HL-60/S4 (cell line): ENCODE measurements at regions not wholly inside any gene's neighbourhood (a gene's known extent, or its start where the extent isn't known, plus 50 kb on each side); places are given as distances from the start of the nearest gene placed in this dataset.

Experiments
- in situ Hi-C: fragments of 300-500 bp; cut with MboI; formaldehyde crosslinking; loops from 2 replicates; pipeline ENCODE4 v1.14.3; 2022; ENCODE audit warnings: low sequenced_read_pairs

DNA sequence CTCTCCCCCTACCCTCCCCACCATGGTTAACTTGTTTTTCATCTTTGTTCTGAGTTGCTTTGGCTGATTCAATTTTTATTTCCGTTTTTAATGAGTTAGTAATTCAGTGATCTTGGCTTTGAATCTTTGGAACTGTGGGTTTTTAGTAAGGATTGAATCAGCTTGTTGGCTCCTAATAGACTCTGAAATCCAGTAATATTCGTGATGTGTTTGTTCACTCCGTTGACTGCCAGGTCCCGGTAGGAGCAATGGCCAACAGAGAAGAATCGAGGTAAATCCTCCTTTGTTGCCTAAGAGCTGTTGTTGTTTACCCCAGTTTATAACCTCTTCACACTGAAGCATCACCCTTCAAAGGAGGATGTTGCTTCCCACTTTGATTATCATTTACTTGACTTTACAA is 92.7 kb downstream of the PCSK1 start:
- in situ Hi-C loops = loop anchor here (25.0 kb wide), 2 partner anchors 478 to 703 kb away; partner anchors contain the start of gene RFESD

DNA sequence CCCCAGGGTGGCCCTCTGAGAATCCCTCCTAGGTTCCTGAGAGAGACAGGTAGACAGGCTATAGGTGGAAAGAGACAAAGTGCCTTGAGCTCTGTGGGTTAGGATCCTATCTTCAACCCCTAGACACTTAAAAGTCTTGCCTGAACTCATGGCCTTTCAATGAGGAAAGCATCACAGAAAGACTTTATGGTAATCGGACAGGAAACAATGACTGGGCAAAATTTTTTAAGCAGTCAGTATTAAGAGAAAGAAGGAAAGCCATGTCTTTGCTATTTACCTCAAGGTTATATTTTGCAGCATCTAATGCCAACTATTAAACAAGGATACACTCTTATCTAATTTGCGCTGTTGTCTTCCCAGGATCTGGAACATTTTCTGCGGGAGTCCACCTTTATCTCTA is 93.2 kb downstream of the PCSK1 start:
- in situ Hi-C loops = loop anchor here (25.0 kb wide), 2 partner anchors 478 to 703 kb away; partner anchors contain the start of gene RFESD

DNA sequence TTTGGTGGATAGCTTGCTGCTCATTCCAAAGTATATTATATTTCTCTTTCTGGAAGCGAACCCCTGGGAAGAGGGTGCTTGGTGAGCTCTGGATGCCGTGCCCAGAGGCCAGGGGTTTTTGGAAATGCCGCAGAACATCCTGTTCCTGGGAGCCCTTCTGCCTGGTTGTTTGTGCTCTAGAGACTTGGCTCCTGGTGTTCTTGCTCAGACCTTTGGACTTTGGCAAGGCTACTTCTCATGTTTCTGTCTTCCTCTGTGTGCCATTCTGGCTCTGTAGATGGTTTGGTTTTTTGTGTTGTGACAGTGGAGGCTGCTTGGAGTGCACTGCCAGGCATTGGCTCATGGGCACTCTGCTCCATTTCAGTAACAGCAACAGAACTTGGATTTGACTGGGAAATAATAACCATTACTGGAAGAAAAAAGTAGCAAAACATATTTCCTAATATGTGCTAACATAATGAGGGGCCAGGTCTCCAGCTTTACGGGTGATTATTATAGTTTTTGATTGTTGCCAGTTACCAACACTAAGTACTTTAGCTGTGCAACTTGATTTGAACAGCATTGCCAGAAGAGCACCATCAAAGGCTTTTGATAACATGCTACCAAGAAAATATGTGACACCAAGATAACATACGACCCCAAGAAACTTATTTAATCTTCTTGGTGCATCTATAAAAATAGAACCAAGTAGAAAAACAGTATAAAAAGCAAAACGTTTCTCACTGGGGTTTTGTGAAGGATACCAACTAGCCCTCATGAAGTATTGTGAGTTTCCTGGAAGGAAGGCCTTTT is 94.2 kb downstream of the PCSK1 start:
- in situ Hi-C loops = loop anchor here (25.0 kb wide), 2 partner anchors 477 to 702 kb away; partner anchors contain the start of gene RFESD

DNA sequence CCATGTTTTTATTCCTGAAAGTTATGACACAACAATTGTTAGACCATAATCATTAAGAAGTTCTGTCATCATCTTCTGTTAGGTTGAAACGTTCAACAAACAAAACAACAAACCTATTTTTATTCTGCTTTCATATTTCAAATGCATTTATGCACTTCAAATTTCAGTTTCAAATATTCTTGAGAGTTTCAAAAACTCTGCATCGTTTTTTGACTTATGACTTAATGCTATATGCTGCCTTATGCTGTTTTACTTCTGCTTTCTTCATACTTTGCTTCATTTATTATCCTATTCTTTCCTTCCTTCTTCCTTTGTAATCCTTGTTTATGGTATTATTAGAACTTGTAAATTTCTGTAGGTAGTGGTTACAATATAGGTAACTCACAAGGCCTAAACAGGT is 95.0 kb downstream of the PCSK1 start:
- in situ Hi-C loops = loop anchor here (25.0 kb wide), 2 partner anchors 476 to 701 kb away; partner anchors contain the start of gene RFESD

DNA sequence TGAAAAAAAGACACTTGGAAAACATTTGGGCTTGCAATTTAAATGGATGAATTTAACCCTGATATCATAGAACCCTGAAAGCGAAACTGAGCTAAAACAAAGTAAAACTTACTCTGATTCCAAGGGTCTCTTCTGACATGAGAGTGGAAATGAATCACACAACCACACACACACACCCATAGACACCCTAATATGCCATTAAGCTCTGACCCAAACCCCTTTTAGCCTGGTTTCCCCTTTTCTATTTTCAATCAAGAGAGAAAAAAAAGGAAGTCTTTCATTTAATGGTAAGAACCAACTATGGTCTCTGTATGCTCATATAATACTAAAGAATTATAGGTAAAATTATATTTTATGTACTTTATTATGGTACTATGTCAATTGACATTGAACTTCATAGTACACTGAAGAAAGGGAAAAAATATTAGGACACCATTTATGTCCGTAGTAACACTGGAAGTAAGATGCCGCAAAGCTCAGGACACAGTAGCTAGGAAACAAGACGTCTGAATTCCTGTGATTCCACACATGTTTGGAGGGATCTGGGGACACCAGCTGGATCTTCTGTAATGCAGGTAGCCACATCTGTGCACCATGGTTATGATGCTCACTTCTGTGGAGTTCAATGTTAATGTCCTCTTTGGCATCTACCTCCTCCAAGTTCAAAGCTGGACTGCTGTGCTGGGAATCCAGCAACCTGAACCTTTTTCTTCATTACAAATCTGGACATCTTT is 95.8 kb downstream of the PCSK1 start:
- in situ Hi-C loops = loop anchor here (25.0 kb wide), 2 partner anchors 475 to 700 kb away; partner anchors contain the start of gene RFESD

DNA sequence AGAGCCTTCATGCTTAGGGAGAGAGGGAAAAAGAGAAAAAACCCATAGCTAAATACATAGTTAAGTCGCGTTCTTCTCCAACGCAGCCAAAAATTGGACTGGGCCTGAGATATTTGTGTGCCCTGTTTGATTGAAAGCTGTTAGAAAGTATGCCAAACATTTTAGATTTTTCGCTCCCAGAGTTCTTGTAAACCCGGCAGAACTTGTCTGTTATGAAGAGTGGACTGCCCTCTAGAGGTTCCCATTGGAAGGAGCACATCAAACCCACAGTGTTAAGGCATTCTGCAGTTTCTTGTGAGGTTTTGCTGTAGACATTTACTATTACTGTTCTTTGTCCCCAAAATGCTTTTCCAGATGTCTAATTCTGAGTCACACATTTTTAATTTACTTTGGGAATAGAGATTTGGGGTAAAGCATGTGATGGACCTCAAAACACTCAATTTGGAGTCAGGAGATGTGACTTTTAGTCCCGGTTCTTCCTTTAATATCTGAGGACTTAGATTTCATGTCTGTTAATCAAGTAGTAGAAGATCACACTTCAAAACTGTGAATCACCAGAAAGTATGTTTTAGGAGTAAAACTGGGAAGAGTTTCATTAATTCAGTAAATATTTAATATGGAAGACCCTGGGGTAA is 96.6 kb downstream of the PCSK1 start:
- in situ Hi-C loops = loop anchor here (25.0 kb wide), 2 partner anchors 474 to 699 kb away; partner anchors contain the start of gene RFESD

DNA sequence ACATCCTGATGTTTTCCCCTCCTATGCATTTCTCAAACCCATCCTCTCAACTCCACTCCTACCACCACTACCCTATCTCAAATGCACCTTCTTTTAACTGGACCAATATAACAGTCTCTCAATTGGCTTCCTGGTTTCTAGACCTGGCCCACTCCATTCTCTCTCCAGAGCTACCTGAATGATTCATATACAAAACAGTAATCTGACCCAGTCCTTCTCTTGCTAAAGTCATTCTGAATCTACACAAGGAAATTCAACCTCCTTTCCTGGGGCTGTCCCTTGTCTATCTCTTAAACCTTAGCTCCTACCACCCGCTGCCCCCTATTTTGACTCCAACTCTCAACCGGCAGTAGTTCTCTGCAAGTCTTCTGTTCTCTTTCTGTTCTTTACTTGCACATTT is 97.2 kb downstream of the PCSK1 start:
- in situ Hi-C loops = loop anchor here (25.0 kb wide), 2 partner anchors 474 to 699 kb away; partner anchors contain the start of gene RFESD

DNA sequence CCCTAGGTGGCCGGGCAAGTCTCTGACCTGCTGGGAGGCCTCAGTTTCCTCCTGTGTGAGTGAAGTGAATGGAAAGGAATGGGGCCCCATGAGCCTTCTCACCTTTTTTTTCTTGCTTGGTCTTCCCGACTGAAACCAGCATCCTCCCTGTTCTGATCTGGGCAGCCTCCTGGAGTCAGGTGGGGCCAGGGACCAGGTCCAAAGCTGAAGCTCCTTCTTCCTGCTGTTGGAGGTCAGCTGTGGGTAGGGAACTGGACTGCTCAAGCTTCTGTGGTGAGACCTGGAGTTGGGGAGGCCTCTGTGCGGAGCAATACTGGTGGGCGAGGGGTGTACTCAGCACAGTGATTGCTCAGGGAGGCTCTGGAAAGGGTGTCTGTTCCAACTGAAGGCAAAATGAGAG is 99.7 kb downstream of the PCSK1 start:
- in situ Hi-C loops = loop anchor here (25.0 kb wide), 2 partner anchors 471 to 696 kb away; partner anchors contain the start of gene RFESD

DNA sequence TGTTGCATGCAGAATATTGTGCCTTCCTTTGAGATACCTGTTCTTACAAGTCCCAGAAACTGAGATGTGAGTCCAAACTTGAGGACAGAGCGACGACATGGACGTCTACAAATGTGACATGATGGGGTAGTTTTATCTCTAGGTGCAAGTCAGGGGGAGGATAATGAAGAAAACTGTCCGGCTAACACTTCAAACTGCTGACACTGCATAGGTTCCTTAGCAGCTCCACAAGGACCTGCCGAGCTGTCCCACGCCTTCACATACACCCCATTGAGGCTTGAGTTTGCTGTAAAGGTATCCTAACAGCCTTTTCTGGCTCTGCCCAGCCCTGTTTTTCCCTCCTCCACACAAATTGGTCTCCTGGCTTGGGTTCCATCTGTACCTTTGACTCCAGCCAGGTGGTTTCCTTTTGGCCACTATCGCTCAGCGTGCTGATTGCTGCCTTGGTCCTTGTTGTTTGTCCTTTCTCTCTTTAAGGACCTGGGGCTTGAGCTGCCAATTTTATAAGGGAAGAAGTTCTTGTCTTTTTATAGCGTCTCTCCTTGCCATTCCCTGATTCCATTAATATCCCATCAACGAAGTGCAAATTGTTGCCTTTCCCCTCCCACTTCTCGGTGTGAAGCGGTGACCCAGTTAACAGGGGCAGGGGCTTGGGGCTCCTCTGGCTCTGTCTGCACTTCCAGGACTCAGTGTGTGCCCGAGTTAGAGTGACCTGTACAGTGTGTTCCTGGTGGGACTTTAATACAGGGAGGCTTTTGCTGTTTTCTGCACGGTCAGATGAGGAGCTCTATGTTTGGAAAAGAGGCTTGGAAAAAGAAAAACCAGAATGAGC is 100.3 kb downstream of the PCSK1 start:
- in situ Hi-C loops = loop anchor here (25.0 kb wide), 2 partner anchors 470 to 695 kb away; partner anchors contain the start of gene RFESD

DNA sequence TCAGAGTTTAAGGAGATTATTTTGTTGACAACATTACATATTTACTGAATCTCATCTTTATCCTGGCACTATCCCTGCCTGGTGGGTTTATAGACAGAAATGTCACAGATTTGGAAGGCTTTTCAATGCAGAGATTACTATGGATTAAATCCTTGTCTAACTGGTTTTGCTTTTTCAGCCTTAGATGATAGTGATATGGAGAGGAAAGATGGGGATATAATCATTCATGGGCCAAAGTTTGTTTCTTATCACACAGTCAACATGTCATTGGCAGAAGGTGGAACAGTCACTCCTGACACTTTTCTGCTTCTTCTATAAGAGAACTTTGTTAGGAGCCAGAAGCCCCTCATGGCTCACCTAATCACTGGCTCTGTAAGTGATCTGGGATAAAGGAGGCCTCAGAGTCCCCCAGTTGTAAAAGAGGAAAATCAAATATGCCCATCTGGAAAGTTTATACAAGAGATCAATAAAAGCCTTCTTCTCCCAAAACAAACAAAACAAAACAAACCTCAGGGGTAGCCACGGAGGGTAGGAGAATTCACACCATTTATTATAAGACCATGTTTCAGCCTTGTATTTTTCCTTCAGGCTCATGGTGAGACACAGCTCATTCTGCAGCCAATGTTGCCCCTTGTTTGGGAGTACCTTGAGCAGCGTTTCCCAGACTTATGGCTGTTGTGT is 101.2 kb downstream of the PCSK1 start:
- in situ Hi-C loops = loop anchor here (25.0 kb wide), 2 partner anchors 470 to 695 kb away; partner anchors contain the start of gene RFESD

DNA sequence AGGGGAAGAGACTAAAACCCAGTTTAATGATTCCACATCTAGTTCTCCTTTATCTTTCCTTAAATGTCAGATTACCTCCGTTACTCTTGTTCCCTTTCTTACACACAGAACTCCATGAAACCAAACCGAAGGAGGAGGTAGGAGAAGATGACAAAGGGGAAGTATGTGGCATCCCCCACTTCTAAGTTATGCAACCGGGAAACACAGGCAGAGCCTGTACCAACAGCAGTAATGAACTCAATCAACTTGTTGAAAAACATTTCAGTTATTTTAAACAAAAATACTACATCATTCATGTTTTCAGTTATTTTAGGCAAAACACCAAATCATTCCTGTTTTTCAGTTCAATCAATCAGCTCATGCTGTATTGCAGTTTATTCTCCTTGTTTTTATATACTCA is 101.8 kb downstream of the PCSK1 start:
- in situ Hi-C loops = loop anchor here (25.0 kb wide), 2 partner anchors 469 to 694 kb away; partner anchors contain the start of gene RFESD

DNA sequence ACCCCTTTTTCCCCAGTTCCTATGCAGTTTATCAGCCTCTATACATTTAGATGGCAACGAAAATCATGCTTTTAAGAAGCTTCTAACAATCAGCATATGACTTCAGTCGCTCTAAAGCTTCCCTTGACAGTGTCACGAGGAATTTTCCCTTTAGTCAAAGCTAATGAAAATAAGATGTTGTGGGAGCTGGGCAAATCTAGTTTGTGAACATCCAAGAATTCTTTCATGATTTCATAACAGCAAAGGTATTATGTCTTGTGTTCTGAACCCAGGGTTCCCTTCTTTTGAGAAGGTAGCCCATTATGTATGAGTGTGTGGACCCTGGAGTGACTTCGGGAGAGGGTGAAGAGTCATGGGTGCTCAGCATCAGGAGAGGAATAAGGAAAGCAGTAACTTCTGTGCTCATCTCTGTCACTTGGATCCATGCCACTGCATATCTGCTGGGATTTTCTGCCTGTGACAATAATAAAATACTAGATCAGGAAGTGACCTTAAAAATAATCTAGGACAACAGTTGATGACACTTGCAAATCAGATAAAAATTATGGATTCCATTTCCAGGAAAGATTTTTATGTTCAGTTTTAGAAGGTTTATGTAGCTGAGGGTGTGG is 102.4 kb downstream of the PCSK1 start:
- in situ Hi-C loops = loop anchor here (25.0 kb wide), 2 partner anchors 468 to 693 kb away; partner anchors contain the start of gene RFESD

DNA sequence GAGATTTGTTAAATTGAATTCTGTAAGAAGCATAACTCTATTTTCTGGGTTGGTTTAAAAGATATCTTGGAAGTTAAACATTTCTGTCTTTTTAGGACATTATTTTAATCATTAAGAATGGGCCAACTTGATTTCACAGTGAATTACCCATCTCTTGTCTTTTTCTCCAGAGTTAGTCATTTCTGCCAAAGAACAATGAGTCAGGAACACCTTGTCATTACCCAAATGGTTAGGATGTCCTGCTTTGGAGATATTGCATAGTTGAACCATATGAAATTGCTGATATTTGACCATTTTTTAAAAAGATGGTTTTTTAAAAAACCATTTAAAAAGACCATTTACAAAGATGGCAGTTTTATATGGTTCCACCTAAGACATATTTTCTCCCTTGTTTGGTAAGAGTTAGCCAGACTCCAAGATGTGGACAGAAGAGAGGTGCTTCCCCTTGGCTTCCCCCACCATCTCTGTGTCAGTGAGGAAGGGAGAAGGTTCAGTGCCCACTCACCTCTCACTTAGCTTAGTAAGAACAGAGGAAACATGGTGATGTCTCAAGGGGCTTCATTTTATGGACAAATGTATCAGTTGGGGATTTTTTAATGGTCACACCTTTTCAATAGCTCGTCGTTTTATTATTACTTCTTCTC is 103.0 kb downstream of the PCSK1 start:
- in situ Hi-C loops = loop anchor here (25.0 kb wide), 2 partner anchors 468 to 693 kb away; partner anchors contain the start of gene RFESD

DNA sequence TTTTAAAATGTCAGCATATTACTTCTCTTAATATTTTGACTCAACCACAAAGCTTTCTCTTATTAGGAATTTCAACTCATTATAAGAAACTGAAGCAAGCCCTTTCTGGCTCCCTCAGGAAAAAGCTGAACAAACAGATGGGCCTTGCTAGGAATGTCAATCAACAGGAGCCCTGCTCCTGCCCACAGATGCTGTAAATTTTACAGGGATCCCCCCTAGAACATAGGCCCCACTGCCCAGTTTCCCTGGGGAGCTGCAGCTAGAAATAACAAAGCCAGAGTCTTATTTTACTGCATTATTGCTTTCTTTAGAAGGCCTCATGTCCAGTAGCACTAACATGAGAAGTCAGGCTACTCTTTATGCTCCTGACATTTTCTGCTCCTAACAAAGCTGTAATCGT is 103.8 kb downstream of the PCSK1 start:
- in situ Hi-C loops = loop anchor here (25.0 kb wide), 2 partner anchors 467 to 692 kb away; partner anchors contain the start of gene RFESD

DNA sequence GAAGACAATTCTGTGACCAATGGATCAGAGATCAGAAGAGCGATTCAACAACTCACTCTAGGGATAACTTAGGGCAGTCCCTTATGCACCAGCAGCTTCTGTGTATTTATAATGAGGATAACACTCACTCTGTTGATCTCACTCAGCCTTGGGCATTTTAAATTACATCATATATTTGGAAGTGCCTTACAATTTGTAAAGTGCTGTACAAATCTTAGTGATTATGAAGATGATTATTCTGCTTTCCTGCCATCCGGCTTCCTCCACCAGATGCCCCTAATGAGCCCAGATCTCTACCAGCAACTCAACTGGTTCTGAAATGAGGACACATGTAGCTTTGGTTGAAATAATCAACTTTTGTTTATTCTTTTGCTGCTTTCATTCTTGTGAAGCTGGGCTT is 105.3 kb downstream of the PCSK1 start:
- in situ Hi-C loops = loop anchor here (25.0 kb wide), 2 partner anchors 465 to 690 kb away; partner anchors contain the start of gene RFESD

DNA sequence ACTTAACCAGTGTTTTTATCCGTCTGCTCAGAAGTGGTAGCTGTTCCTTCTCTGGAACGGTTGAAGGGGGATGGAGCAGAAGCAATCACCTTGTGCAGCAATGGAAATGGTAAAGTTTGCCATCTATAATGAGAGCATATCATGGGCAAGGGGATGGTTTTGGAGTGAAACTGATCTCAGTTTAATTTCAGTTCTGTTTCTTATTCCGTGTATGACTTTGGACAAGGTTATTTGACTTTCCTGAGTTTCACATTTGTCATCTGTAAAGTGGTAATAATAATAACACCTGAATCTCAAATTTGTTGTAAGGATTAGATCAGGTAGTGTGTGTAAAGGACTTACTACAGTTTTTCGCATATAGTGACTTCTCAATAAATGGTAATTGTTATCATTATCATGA is 106.1 kb downstream of the PCSK1 start:
- in situ Hi-C loops = loop anchor here (25.0 kb wide), 2 partner anchors 465 to 690 kb away; partner anchors contain the start of gene RFESD

DNA sequence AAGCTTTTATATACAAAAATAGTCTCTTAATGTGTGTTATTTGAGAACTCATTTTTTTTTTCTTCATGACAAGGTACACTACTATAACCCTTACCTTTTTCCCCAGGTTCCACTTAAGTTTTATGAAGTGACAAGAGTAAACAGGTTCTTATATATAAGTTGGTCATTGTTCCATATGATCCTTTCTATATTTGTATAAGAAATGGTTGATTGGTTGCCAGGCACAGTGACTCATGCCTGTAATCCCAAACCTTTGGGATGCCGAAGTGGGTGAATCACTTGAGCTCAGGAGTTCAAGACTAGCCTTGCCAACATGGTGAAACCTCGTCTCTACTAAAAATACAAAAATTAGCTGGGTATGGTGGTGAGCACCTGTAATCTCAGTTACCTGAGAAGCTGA is 108.3 kb downstream of the PCSK1 start:
- in situ Hi-C loops = loop anchor here (25.0 kb wide), 2 partner anchors 462 to 687 kb away; partner anchors contain the start of gene RFESD

DNA sequence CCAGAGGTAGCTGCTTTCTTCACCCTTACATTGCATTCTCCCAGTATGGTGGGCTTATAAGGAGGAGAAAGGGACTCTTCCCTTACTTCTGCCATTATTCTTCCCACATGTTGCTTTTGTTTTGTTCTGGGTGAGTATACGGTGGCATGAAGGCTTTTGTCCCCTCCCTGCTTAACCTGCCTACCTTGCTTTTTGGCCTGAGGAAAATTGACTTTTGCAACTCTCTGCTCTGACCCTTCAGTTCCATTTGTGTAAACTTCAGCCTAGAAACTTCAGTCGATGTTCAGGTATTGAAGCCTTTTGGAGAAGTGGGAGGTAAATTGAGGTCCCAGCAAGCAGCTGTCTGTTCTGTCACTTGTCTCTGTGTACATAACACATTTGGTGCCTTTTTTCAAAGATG is 110.2 kb downstream of the PCSK1 start:
- in situ Hi-C loops = no loop called here
